Retinal pigment epithelial cell (primary cell): ENCODE measurements at regions not wholly inside any gene's neighbourhood (a gene's known extent, or its start where the extent isn't known, plus 50 kb on each side); places are given as distances from the start of the nearest gene placed in this dataset.
"Not testable (repeated sequence)": the region's sequence is repeated elsewhere in the genome, so short reads cannot be mapped to it uniquely, and the experiment has no call there.

Experiments
- DNase-seq: peaks from one replicate; pipeline ENCODE4 v3.0.0-alpha.2; 2010; ENCODE audit warnings: low read depth
- H3K4me3 ChIP-seq: 2 replicates; pipeline ENCODE4 v1.5.1; 2011; ENCODE audit warnings: mild to moderate bottlenecking, low read length, control low read depth, moderate library complexity
- CTCF ChIP-seq: conservative IDR thresholded peaks from 2 replicates; pipeline ENCODE4 v1.5.1; 2011; ENCODE audit warnings: low read depth, low read length, control low read depth, inconsistent platforms

- no peak for DNase-seq
- TF ChIP-seq CTCF, result no peak
These were observed 116.3 kb upstream of the EPB41L4A start for GRCh38 chr5:112535356-112535755.

GRCh38 chr5:112544558-112544957 is 125.5 kb upstream of the EPB41L4A start:
- not testable (repeated sequence) for H3K4me3 ChIP-seq, DNase-seq

More at GRCh38 chr5:112535356-112535755, 116.3 kb upstream of the EPB41L4A start:
- H3K4me3 ChIP-seq, result no peak overlapping the region

GRCh38 chr5:112546946-112547592 is 128.0 kb upstream of the EPB41L4A start:
- no peak for TF ChIP-seq CTCF
- no peak overlapping the region for H3K4me3 ChIP-seq
- DNase-seq, result no peak

GRCh38 chr5:112548246-112548881 is 129.3 kb upstream of the EPB41L4A start:
- H3K4me3 ChIP-seq, result no peak overlapping the region
- DNase-seq, result peak; percentile 78
- no peak for TF ChIP-seq CTCF

GRCh38 chr5:112549127-112549526 is 130.1 kb upstream of the EPB41L4A start:
- no peak for TF ChIP-seq CTCF
- DNase-seq, result no peak
- no peak overlapping the region for H3K4me3 ChIP-seq

GRCh38 chr5:112549605-112550166 is 130.6 kb upstream of the EPB41L4A start:
- no peak overlapping the region for H3K4me3 ChIP-seq
- no peak for TF ChIP-seq CTCF

GRCh38 chr5:112551419-112552032 is 132.4 kb upstream of the EPB41L4A start:
- peak; percentile 71 for TF ChIP-seq CTCF
- no peak overlapping the region for H3K4me3 ChIP-seq
- DNase-seq, result peak; percentile 29

More at GRCh38 chr5:112549605-112550166, 130.6 kb upstream of the EPB41L4A start:
- DNase-seq, result no peak
